NCI-H748 treated with DMSO at 0.1 percent for 48 hours (cell line): ENCODE measurements at regions not wholly inside any gene's neighbourhood (a gene's known extent, or its start where the extent isn't known, plus 50 kb on each side); places are given as distances from the start of the nearest gene placed in this dataset.

Source experiments
- DNase-seq: peaks from one replicate; lab custom pipeline; 2025; lab: John Stamatoyannopoulos, UW

GRCh38 chr7:51680594-51681399, 364.2 kb upstream of the COBL start:
- no peak for DNase-seq

GRCh38 chr7:51679358-51679757, 362.7 kb upstream of the COBL start:
- DNase-seq: no peak

GRCh38 chr7:51666751-51667150, 350.1 kb upstream of the COBL start:
- DNase-seq: no peak

- no peak for DNase-seq
These were observed 349.7 kb upstream of the COBL start for GRCh38 chr7:51666266-51666665.

GRCh38 chr7:51665045-51665780, 348.6 kb upstream of the COBL start:
- no peak for DNase-seq

DNA sequence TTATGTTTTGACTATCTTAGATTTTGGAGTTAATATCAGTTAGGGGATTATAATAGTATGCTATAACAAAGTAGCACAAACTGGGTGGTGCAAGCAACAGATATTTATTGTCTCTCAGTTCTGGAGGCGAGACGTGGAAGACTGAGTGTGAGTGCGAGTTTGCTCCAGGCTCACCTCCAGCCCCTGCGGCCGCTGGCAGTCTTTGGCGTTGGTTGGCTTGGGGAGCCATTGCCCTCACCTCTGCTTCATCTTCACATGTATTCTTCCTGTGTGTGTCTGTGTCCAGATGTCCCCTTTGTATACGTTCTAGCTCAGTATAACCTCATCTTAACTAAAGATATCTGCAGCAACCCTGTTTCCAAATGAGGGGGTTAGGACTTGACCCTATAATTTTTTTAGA, 343.9 kb upstream of the COBL start:
- DNase-seq: no peak

DNA sequence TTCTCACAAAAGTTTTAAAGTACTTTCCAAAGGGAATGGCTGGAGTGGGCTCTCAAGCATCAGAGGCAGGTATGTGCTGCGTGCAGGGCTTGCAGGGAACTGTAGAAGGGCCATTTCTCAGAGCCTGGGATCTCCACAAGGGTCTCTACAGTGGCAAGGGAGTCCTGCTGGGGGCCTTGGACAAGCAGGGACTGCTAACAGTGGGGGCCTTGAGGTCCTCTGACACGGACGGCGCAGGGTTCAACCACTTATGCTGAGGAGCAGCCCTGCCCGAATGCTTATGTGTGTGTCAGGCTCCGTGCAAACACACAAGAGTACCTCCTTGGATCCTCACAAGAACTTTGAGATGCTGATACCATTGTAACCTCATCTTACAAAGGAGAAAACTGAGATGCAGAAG, 342.1 kb upstream of the COBL start:
- no peak for DNase-seq

DNA sequence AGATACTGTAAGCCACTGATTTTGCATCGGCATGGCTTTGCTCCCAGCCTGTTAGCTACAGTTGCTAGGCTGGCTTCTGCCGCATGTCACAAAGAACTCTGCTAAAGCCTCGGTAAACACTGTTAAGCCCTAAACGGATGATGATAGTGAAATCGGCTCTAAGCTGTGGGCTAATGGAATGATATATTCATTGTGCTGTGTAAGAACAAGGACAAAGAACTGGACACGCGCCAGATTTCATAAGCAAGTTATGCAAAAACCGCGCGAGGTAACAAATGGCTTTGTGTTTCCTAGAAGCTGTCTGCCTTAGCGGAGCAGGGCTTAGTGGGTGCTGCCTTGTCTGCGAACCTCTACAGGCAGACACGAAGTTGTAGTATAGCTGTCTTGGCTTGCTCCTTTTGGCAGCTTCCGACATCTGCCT, 331.3 kb upstream of the COBL start:
- peak; percentile 53 for DNase-seq

- no peak for DNase-seq
These were observed 330.9 kb upstream of the COBL start for GRCh38 chr7:51647486-51647885.

- DNase-seq: no peak
These were observed 329.2 kb upstream of the COBL start for GRCh38 chr7:51645702-51646298.

DNA sequence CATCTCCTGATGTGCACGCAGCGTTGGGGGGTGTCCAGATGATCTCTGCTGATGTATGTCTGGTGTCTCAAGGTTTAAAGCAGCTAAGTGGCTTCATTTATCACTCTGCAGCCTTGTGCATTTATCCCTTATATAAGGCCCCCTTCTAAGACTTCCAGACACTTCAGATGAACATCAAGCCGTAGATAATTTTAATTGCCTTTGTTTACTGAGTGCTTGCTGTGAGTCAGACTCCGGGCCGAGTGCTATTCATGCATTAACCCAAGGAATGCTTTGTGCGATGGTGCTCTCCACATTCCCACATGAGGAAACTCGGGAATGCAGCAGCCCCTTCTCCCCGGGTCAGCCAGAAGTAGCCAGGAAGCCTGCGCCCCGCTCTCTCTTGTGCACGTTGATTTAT, 328.6 kb upstream of the COBL start:
- DNase-seq: no peak

DNA sequence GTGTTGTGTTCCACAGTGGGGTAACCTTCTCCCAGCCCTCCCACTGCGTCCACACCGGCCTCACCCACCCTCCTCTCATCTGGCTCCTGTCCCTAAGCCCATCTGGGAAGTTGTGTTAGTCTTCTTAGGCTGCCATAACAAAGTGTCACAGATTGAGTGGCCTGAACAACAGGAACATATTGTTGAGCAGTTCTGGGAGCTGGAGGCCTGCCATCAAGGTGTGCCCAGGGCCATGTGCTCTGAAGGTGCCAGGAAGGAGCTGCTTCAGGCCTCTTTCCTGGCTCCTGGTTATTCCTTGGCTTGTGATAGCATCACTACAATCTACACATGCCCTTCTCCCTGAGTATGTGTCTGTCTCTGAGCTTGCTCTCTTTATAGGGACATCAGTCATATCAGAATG, 327.6 kb upstream of the COBL start:
- no peak for DNase-seq

DNA sequence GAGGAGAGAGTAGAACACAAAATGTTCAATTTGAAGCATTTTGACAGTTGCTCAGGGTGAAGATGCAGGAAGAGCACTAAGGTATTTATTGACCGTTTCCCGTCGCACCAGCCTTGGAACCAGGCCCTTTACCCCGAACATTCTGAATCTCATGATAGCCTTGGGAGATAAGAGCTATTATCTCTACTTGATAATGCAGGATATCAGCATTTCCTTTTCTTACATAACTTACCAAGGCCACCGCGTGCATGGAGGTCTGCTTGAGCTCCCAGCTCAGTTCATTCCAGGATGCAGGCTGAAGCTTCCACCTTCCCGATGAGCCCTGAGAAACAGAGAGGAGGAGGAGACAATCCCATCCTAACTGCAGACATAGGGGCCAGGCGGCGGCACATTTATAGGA, 324.2 kb upstream of the COBL start:
- DNase-seq: no peak

DNA sequence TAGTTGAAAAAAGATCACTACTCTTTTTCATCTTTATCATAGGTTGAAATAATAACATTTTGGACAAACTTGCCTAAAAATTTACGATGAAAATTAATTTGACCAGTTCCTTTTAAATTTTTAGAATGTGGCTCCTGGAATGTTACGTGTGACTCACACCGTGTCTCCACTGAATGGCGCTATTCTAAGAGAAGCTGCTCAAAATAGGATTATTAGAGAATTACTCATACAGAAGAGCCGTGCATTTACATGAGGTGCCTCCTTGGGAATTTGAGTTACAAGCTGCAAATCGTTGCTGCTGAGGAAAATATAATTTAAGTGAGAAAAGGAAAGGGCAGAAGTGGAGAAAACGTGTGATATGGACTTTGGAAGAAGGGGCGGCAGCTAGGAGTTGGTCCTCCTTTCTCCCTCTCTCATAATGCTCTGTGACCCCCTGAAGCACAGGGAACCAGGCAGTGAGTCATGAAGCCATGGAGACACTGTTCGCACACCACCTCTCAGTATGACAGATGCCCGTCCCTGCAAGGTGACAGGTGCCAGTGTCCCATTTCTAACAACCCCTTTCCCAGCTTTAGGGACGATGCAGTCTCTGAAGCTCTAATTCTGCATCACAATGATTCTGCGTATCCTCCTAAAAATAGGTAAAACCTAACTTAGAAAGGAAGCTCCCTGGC, 323.2 kb upstream of the COBL start:
- DNase-seq: no peak

DNA sequence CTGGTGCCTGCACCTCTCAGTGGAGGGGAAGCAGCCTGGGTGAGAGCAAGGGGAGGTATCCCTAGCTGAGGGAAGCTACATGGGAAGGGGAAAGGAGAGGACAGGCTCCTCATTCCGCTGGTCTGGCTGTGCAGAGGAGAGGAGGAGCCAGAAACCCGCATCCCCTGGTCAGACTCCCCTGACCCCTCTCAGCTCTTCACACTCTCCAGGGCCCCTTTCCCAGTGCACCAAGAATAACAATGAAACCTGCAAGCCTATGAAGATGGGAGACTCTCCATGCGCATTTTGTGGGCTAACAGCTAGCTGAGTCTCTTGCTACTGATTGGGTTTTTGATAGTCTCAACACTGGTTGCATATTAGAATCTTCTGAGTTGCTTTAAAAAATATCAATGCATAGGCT, 319.9 kb upstream of the COBL start:
- DNase-seq: no peak

GRCh38 chr7:51635775-51636174, 319.2 kb upstream of the COBL start:
- no peak for DNase-seq

- DNase-seq: no peak
These were observed 317.9 kb upstream of the COBL start for GRCh38 chr7:51634538-51634937.

DNA sequence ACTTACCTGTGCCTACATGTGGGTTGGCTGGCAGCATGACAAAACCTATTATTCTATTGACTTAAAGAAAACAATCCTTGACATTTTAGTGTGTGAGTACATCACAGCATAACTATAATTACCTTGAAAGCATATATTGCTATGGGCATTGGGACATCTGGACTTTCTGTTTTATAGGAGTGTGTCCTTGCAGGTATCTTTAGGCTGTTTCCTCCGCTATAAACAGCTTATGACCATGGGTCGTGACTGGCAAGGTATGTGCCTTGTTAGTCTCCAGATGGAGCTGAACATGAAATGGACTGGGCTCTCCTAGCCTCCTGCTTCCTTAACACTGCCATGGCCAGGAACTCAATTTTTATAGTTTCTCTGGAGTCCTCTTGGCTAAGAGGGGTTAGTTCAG, 317.4 kb upstream of the COBL start:
- no peak for DNase-seq

DNA sequence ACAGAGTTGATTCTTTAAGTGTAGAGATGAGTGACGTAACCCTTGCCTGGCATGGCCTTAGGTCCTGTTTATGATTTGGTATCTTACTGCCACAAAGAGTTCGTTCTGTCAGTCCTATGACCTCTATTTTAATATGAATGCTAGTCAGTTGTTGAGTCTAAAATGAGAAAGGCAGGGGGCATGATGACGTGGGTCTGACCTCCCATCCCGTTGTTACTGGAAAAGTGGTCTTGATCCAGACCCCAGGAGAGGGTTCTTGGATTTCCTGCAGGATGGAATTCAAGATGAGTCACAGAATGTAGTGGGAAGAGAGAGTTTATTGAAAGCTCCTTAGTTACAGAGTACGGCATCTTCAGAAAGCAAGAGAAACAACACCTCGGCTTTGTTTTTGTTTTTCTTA, 317.0 kb upstream of the COBL start:
- DNase-seq: no peak

- DNase-seq: no peak
These were observed 316.4 kb upstream of the COBL start for GRCh38 chr7:51633006-51633405.

DNA sequence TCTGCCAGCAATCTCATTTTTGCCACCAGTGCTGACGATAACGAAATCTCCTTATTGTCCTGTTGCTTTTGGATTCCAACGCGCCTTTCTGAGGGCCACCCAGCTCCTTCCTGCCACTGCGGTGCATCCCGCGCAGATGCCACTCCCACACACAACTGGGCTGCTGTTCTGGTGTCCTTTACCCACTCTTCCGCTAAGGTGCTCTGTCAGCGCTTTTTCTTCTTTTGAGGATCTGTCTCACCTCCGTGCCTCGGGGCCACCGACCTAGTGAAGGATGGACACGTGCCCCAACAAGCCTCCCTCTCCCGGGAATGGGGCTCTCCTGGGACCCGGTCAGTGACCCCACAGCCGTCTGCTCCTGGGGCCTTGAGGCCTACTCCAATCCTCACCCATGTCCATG, 314.3 kb upstream of the COBL start:
- no peak for DNase-seq

GRCh38 chr7:51629206-51629605, 312.6 kb upstream of the COBL start:
- no peak for DNase-seq

- no peak for DNase-seq
These were observed 305.3 kb upstream of the COBL start for GRCh38 chr7:51621956-51622355.
